ENCODE measurements at regions not wholly inside any gene's neighbourhood (a gene's known extent, or its start where the extent isn't known, plus 50 kb on each side); places are given as distances from the start of the nearest gene placed in this dataset.

- no peak for DNase-seq
Observed at GRCh38 chr12:58263816-58264215, 322.4 kb downstream of the ATP23 start.

DNA sequence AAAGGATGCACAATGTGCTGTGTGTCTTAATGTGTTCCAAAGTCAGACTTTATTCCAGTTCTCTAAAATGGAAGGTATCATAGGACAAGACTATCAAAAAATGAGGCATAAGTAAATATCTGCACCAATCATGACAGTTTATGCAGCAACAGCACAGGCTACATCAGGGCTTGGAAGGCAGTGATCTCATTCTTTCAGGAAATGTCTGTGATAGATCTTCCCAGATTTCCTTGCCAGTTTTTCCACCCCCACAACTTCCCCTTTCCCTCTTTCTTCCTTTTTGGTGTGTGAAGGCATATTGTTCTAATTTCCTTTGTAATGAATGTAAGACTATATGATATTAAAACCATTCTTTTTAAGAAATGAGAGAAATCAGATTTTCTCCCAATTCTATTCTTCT, 326.7 kb downstream of the ATP23 start:
- no peak for DNase-seq

- no peak for DNase-seq
Observed at GRCh38 chr12:58269476-58269875, 328.1 kb downstream of the ATP23 start.

DNA sequence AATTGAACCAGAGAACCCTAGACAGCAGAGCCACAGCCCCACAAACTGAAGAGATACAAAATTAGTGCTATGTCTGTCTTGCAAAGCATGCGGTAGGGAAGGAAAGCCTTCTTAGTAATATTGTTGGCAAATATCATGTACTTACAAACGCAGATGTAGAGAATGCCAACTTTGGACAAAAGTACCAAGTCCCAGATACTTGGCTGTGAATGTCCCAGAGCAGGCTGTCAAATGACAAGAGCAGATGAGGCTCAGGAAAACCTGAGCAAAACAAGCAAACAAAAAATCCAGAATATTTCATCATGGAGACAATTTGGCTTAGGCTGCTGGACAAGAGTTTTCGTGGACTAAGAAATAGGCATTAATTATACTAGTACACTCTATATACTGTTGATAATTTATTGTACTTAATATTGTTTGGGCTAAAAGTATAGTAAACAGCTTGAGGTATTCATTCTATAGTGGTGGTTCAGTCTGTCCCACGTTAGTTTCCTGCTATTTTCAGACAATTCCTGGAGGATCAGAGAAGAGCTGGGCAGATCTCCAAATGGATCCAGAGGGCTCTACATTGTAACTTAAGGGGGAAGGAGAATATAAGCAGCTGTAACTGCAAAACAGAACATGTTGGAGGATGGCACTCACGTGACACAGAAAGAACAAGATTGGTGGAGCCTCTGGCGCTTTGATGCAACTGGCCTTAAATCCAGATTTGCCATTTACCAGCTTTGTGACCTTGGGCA, 329.8 kb downstream of the ATP23 start:
- no peak for DNase-seq

DNA sequence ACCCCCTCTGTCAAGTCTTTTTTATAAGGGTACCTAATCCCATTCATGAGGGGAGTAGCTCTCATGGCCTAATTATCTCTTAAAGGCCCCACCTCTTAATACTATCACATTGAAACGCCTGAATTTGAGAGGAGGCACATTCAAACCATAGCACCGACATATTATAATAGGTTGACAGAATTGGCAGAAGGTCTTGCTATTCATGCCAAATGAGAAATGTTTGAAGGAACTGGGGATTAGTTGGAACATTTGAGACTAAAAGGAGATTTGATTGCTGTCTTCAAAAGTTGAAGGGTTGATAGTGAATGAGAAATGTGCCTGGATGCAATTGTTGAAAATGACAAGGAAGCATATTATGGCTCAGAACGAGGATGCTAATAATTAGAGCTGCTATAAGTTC, 331.1 kb downstream of the ATP23 start:
- no peak for DNase-seq

DNA sequence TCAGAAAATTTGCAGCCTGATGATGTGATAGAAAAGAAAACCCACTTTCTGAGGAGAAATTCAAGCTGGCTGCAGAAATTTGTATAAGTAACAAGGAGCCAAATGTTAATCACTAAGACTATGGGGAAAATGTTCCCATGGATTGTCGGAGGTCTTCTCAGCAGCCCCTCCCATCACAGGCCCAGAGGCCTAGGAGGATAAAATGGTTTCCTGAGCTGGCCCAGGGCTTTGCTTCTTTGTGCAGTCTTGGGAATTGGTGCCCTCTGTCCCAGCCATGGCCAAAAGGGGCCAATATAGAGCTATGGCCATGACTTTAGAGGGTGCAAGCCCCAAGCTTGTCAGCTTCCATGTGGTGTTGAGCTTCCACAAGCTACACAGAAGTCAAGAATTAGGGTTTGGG, 335.9 kb downstream of the ATP23 start:
- no peak for DNase-seq

DNA sequence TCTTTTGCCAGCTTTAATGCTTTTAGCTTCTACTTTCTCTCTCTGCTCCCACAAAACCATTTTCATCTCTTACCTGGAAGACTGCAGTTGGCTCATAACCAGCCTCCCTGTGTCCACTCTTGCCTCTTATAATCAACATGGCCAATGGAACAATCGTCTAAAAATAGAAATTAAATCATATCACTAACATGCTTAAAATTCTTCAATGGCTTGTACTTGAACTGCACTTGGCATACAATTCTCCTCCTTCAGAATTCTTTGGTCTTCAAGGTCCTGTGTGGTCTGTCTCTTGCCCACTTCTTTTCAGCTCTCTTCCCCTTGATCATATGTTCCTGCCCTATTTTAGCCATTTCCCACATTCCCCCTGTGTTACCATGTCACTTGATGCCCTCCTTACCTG, 342.2 kb downstream of the ATP23 start:
- DNase-seq: no peak

GRCh38 chr12:58285551-58285950, 344.2 kb downstream of the ATP23 start:
- DNase-seq: no peak

- no peak for DNase-seq
Observed at GRCh38 chr12:58286353-58286752, 345.0 kb downstream of the ATP23 start.

GRCh38 chr12:58288190-58288589, 346.8 kb downstream of the ATP23 start:
- no peak for DNase-seq

DNA sequence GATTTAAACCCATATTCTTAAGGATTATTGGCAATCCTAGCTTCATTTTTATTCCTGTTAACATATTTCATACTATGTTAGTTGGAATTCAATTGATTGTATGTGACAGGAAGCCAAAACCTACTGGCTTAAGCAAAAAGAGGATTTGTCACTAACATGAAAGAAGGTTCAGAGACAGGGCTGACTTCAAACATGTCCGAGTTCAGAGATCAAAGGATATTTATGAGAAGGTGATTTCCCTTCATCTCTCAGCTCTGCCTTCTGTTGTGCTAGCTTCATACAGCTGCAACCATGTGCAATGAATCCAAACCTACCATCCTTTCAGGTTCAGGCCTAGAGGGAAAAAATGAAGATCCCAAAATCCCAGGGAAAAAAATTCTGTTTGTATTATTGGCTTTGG, 349.7 kb downstream of the ATP23 start:
- DNase-seq: no peak

DNA sequence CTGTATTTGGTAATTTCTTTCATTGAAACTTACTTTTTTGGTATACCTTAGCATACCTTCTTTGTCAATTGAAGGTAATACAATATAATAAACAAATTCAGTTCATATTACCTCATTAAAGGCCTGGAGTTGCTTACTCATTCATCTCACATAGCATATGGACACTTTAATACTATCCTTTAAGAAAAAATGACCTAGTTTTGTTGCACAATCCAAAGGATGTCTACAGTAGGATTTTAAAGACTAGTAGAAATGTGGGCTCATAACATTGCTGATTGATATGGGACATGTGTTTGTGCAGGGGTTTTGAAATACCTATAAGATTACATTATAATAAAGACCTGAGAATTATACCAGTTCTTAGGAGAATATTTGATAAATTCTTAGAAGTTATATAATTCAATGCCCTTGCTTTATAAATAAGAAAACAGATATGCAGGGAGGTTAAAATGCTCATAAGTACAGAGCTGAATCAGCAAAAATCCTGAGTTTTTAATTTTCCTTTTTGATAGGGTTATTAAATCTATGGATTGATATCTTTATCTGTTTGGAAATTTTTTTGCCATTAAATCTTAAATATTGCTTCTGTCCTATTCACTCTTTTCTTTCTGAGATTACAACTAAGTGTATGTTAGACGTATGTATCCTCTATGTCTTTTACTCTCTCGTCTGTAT, 352.1 kb downstream of the ATP23 start:
- no peak for DNase-seq

GRCh38 chr12:58295268-58295667, 353.9 kb downstream of the ATP23 start:
- DNase-seq: no peak

- DNase-seq: no peak
Observed at GRCh38 chr12:58296863-58297262, 355.5 kb downstream of the ATP23 start.

DNA sequence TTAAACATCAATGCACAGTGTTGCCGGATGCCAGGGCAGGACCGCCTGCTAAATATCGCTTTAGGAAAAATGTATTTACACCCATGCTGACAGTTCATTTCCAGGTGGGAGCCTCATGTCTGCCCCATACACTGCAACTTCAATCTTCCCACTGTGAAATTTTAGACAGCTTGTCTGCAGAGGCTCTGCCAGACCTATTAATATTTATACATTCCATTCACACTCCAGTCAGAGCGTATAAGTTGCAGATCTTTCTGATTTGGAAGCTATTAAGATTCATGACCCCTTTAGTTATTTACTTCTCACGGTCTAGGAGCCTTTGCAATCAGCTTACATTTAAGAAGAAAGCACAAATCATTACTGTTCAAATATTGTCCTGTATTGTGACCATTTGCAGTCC, 357.4 kb downstream of the ATP23 start:
- DNase-seq: no peak

GRCh38 chr12:58299371-58299770, 358.0 kb downstream of the ATP23 start:
- DNase-seq: no peak

- no peak for DNase-seq
Observed at GRCh38 chr12:58301038-58301729, 359.8 kb downstream of the ATP23 start.

DNA sequence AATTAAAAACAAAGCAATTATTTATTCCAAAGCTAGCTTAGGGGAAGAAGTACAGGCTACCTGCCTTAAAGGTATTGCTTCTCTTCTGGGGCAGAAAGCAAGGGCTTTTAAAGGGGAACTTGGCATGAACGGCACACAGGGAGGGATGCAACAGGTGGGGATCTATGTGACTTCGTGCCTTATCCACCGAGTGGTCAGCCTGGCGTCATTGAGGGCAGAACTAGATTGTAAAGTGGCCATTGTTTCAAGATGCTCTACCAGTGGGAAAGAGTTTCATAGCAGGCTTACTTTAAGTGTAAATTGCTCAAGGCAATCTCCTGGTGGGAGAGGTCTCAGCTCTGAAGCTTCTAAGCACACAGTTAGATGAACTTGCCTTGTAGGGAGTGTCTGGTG, 360.4 kb downstream of the ATP23 start:
- no peak for DNase-seq

DNA sequence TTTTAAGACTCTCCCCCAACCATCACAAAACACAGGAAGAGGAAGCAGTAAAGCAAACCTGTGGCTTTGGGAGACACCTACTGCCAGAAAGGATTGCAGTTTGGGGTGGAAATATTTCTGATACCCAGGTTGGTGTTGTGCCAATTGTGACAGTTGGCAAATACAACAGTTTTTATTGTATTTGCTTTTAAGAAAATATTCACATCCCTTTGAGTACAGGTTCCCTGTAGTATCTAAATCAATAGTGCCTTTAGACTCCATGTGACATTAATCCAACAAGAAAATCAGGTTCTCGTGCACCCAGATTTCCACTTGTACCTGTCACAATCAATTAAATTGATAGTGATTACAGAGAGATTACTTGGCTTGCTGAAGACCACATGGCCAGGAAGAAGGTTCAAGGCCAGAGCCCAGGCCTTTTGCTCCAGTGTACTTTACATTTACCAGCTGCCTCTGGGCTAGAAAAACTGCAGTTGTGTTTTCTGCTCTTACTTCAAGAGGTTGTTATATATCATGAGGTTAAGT, 361.2 kb downstream of the ATP23 start:
- no peak for DNase-seq

DNA sequence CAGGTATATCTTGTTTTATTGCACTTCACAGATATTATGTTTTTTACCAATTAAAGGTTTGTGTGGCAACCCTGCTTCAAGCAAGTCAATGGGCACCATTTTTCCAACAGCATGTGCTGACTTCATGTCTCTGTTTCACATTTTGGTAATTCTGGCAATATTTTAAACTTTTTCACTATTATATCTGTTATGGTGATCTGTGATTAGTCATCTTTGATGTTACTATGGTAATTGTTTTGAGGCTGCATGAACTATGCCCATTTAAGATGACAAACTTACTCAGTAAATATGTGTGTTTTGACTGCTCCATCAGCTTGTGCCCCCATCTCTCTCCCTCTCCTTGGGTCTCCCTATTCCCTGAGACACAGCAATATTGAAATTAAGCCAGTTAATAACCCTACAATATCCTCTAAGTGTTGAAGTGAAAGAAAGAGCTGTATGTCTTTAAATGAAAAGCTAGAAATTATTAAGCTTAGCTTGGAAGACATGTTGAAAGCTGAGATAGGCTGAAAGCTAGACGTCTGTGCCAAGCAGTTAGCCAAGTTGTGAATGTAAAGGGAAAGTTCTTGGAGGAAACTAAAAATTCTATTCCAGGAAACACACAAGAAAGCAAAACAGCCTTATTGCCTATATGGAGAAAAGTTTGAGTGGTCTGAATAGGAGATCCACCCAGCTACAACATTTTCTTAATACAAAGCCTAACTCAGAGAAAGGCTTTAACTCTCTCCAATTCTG, 365.1 kb downstream of the ATP23 start:
- no peak for DNase-seq

GRCh38 chr12:58309806-58310205, 368.4 kb downstream of the ATP23 start:
- DNase-seq: no peak

- DNase-seq: no peak
Observed at GRCh38 chr12:58310368-58310767, 369.0 kb downstream of the ATP23 start.
